Body of pancreas (tissue), 4 donors: ENCODE measurements at regions not wholly inside any gene's neighbourhood (a gene's known extent, or its start where the extent isn't known, plus 50 kb on each side); places are given as distances from the start of the nearest gene placed in this dataset.

Source experiments
- POLR2A ChIP-seq, 3 donors: fragments of 450-650 bp; IDR thresholded peaks; one replicate each; pipeline ENCODE4 v1.6.1; 2016; ENCODE audit warnings: antibody characterized with exemption in 3 of 3, mild to moderate bottlenecking in 2 of 3
- TF ChIP-seq, protein P1 (sequence below), 7 experiments: fragments of 450-650 bp in 4 of 7; fragments of 200-600 bp in 3 of 7; sonication (generic) in 3 of 7; IDR thresholded peaks; one replicate each; pipeline ENCODE4 v1.5.1; 2016 to 2019; ENCODE audit warnings: antibody characterized with exemption in 7 of 7

DNA sequence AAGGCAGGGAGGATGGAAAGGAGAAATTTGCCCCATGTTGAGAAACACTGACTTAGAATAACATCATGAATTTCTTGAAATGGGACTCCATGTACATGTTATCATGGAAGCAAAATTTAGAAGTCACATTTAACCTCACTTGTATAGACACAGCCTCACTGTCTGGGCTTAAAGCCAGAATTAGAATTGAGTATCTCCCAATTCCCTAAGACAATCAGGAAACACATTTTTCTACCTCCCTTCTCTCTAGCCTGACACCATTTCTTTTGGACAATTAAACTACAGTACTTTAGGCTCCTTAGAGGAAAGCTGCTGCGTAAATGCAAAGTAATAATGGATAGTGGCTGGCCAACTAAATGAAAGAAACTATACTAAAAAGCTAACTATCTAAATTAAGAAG is 795.5 kb downstream of the C12orf50 start:
- TF ChIP-seq, protein P1, sequence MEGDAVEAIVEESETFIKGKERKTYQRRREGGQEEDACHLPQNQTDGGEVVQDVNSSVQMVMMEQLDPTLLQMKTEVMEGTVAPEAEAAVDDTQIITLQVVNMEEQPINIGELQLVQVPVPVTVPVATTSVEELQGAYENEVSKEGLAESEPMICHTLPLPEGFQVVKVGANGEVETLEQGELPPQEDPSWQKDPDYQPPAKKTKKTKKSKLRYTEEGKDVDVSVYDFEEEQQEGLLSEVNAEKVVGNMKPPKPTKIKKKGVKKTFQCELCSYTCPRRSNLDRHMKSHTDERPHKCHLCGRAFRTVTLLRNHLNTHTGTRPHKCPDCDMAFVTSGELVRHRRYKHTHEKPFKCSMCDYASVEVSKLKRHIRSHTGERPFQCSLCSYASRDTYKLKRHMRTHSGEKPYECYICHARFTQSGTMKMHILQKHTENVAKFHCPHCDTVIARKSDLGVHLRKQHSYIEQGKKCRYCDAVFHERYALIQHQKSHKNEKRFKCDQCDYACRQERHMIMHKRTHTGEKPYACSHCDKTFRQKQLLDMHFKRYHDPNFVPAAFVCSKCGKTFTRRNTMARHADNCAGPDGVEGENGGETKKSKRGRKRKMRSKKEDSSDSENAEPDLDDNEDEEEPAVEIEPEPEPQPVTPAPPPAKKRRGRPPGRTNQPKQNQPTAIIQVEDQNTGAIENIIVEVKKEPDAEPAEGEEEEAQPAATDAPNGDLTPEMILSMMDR (IDR thresholded peaks at IDR 0.05), result no peak
- no peak for TF ChIP-seq POLR2A (IDR thresholded peaks at IDR 0.05)
